Limb (tissue), 2 donors: ENCODE measurements at regions not wholly inside any gene's neighbourhood (a gene's known extent, or its start where the extent isn't known, plus 50 kb on each side); places are given as distances from the start of the nearest gene placed in this dataset.

ENCODE experiments used
- DNase-seq, 2 donors: peaks; one replicate each; pipeline ENCODE4 v3.0.0-alpha.2; 2016; ENCODE audit errors: extremely low spot score in 2 of 2

DNA sequence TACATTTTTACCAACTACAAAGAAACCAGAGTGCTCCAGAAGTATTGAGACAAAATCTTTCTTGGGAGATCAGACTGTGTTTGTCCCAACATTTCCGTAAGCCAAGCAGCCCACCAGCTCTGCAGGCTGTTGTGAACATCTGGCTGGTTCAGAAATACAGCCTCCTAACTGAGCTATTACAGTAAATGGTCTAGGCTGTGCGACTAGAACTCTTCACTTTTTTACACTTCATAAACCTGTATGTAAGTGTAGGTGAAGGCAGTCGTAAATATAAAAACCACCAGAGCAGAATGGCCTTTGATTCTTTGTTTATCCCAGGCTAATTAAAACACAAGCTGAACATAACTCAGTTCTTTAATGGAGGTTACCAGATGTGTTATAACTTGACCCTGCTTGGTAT, 235.3 kb downstream of the ARRDC4 start:
- DNase-seq, result no peak

DNA sequence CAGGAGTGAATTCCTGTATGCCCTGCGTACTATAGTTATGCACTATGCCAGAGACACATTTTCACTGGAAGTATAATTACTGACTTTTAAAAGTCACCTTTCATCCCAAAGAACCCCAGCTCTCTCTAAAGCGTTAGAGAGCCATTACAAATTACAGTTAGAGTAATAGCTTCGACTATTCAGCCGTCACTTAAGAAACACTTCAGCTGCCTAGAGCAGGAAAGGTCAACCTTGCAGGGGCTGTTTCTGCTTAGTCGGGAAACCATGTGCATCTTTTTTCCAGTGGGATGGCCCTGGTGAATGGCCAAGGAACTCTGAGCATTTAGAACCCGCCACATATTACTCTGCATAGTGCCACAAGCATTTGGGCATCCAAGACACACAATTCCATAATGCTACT, 235.9 kb downstream of the ARRDC4 start:
- DNase-seq, result no peak

DNA sequence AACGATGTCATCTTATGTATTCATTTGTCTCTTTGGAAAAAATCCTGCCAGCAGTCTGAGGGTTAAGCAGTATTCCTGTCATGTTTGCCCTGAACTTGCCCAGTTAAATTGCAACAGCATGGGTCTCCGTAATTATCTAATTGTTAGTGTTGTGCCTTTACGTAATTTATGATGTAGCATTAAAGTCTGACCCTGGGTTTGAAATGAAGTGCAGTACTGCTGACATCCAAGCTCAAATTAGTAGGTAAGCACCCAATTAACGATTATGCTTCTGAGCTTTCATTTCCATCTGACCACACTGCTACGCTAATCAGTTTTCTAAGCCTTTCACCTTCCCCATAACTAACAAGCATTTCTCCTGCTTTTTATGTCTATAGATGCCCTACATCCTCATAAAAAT, 241.8 kb downstream of the ARRDC4 start:
- no peak for DNase-seq

DNA sequence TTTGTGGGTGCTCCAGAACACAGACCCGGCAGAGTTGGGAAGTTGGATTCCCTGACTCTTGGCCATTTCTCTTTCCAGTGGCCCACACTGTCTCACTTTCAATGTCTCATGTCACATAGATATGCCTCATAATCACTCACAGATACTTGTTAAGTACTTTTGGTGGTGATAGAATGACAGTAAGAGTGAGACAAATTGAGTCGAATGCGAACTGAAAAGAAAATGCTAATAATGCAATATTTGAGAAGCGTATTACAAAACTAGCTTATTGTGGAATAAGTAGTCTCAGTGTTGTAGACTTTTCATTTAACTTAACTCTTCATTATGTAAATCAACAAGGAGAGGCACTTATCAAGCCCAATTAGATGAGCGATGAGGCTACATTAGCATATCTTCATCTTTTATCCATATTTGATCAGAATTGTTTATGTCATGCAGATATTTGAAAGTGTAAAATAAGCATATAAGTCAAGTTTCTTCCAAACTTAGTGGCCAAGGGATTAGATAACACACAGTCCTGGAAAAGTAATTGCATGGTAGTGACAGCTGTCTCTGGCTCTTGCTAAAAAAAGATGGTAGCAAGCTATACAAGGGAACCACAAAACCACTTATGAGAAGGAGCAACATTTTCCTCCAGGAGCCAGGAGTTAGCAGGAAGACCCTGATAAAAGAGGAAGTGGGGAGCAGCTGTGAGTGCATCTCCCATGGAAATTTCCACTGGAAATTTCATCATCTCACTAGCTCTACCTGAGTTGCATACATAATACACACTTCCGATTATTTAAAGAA, 243.6 kb downstream of the ARRDC4 start:
- no peak for DNase-seq

DNA sequence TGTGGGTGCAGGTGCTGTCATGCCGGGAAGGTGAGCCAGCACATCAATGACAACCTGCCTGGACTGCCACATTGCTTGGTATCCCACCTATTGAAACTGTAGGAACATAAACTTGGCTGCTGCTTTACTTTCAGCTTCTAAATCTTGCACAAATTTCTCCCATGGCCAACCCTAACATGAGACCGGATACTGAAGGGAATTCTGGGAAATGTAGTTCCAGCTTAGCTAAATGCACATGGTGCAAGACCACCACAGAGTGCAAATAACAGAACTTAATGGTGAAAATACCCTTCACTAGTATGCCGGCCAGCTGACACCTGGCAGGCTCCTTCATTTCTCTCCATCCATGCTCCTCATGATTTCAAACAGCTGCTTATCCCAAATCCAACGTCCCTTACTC, 247.4 kb downstream of the ARRDC4 start:
- no peak for DNase-seq

DNA sequence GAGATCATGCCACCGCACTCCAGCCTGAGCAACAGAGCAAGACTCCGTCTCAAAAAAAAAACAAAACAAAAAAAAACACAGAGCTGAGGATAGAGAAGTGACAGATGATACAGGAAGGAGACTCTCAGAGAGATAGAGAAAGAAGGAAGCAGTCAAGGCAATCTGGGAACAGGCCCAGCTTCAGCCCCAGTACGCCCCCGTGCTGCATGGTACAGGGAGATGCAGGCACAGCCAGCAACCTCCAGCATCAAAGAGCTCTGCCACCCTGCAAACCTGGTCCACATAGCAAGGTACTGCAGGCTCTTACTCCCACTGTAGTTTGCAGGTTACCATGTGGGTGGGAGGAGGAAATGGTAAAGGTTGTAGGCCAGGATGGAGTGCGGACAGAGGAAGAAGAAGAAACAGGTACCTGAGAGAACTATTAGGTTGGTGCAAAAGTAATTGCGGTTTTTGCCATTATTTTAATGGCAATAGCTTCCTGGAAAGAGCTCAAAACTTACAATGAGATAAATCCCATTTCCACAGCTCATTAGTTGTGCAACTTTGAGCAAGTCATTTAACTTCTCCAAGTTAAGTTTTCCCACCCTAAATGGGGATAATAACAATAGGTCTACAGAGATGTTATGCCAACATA, 253.0 kb downstream of the ARRDC4 start:
- no peak for DNase-seq

DNA sequence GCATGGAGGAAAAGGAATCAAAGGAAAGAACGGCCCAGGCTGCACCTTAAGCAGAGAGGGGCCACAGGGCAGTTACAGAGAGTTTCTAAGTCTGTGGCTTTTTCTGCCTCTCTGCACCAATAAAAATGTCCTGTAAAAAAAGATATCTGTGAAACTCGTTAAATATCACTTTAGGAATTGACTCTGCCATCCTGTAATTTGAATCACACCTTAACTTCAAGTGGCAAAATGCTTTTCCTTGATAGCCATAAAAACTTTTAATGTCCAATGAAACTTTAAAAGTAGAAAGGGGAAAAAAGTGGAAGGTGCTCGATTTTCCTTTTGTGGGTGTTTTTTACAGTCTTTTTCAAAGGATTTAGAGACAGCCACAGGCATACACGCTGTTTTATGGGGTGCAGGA, 255.7 kb downstream of the ARRDC4 start:
- DNase-seq, result no peak

DNA sequence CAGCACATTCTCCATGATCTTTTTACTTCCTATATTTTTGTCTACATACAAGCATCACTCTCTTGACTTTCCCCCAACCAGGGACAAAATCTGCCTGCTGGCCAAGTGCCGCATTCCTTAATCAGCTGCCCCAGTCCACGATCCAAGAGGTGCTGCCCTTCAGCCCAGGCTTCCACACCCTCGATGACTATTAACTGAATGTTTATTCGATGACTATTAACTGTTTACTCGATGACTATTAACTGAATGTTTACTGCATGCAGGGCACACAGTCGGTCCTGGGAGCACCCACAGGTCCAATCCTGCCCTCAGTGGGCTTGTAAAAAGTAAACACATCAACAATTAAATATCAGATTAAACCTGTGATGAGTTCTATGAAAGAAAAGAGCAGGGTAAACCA, 256.9 kb downstream of the ARRDC4 start:
- DNase-seq, result no peak

DNA sequence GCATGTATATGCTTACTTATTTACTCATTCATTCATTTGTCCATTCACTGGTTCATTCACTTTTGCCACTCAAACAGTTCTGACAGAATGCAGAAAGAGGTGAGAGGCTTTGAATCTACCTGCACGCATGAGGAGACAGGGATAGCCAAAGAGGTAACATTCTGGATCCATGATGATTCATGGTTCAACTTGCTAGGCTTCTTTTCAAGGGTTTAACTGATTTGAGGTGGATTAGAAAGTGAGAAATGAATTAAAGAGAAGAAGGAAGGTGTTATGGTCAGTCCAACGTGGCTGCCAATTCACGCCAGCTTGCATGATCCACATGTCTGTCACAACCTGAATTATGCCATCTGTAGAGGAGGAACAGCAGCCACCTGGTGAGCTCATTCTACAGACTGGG, 260.6 kb downstream of the ARRDC4 start:
- DNase-seq, result no peak

DNA sequence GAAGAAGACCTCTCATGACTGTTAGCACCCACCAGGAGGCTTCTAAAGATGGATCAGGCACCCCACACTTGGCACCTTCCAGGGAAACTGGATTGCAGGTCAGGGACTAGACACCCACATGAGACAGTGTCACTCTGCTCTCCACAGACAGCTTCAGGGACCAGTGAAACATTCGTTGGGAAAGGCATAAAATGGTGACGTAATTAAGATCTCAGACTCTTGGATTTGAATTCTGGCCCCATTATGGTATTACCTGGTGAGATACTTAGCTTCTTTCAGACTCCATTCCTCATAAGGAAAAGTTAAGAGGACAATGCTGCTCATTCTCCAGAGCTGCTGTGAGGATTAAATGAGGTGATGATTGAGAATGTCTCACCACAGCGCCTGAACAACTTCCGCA, 261.1 kb downstream of the ARRDC4 start:
- DNase-seq, result no peak

DNA sequence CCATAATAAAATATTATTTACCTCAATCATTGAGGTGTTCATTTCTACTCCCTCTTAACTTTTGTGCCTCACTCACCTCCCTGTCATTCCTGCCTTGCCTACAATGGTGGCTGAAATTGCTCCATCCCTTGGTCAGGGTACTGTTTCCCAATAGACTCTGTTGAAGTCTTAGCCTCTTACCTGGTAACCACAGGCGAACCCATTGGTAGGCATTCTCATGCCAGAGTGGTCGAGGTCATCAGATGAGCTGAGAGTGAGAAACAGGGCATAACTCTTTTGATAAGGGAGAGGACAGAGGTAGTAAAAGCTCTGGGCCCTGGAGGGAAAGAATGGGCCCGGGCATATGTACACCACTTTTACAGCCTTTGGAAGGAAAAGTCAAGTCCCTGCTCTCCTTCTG, 265.6 kb downstream of the ARRDC4 start:
- no peak for DNase-seq

DNA sequence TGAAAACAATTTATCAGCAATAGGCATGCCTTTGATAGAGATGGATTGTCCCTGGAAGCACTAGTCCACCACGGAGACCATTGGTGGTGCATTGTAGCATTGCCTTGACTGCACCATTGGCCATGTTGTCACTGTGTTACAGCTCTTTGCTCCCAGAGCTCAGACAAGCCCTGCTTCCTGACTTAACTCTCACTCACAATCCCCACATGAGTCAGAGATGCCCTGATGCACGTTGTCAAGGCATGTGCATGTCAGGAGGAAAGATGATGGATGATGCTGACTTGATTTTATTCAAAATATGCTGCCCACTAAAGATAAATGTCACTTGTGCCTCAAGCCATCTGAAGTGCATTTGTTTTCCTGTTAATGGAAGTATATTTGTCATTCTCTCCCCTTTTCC, 266.1 kb downstream of the ARRDC4 start:
- no peak for DNase-seq

DNA sequence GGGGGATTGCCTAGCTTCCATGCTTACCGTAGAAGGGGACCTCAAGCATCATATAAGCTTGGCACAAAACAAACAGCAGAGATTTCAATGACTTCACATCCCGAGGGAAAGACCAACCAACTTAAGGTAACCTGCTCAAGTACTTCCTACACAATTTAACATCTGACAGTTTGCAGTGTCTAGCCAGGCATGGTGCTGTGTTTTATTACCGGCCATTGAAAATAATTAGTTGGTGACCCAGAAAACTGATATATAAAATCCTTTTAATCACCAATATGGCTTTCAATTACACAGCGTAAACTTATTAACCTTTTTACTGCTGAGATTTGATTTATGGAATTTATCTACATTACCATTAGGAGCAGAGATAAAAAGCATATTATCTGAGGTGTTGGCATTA, 268.3 kb downstream of the ARRDC4 start:
- DNase-seq, result no peak

DNA sequence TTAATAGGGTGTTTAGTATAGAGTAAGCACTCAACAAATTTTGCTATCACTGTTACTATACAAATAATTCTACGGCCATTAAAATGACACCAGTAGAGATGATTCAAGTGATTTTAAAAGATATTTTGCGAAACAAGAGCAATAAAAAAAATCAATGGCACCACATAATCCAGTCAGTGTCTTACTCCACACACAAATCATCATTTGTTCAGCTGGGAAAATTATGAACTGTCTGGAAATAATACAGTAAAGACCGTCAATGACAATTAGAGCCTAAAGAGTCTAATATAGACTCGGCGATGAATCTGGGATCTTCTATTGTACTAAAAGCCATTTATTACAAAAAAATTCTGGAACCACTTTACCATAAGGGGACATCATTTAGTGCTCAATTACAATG, 270.5 kb downstream of the ARRDC4 start:
- no peak for DNase-seq

DNA sequence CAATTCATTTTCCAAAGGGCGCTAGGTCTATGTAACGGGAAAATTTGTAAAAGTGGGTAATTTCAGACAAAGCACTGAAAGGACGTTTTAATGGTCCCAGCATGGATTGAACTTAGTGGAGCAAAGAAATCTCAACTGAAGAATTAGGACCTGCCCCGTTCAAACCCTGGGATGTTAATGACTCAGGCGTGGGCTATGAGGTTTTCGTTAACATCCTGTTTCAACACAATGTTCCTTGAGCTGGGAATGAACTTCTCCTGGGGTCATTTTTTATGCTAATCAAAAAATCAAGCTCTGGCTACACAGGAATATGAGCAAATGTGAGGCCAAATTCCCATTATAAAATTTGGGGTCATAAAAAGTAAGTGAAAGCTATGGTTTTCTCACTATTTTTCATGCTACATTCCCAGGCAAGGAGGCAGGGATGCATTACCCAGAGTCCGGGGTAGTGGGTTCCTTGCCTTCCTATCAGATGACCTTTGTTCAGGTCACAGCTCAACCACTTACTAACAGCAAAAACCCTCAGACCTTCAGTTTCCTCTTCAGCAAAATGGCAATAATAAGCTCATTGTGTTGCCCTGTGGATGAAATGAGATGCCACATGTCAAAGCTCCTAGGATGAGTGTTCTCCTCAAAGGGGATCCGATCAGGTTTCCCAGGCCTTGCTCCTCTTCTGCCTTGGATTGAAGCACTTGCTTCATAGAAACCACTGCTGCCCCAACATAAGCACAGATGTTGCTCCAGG, 271.4 kb downstream of the ARRDC4 start:
- no peak for DNase-seq

DNA sequence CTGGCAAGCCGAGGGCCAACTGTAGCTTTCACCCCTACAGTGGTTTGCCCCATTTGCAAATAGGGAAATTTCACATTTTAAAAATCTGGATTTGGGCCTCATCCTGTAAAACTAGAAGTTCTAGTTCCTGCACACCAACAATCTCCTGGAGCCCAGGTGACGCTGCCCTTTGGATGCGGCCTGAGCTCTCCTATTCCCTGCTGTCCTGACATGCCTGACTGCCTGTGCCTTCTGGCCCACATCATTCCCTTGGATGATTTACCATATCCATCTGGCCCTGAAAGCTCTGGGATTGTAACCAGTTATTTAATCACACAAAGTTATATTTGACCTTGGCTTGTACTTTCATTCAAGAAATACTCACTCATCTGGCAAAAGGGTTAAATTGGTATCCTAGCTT, 272.3 kb downstream of the ARRDC4 start:
- no peak for DNase-seq

DNA sequence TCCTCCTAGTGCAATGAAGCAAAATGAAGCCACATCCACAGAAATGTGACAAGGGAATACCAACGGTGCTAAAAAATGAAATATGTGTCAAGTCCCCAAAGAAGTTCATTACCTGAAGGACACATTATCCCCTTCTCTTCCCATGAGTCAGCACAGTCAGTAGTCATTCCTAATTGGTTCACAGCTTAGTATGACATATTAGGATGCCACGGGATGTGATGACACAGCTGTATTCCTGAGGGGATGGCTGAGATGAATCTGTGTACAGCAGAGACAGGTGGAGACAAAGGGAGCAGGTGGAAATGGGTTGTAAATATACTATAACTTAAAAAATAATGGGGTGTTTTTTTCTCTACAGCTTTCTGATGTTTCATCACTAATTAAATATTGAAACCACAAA, 273.4 kb downstream of the ARRDC4 start:
- DNase-seq, result no peak

DNA sequence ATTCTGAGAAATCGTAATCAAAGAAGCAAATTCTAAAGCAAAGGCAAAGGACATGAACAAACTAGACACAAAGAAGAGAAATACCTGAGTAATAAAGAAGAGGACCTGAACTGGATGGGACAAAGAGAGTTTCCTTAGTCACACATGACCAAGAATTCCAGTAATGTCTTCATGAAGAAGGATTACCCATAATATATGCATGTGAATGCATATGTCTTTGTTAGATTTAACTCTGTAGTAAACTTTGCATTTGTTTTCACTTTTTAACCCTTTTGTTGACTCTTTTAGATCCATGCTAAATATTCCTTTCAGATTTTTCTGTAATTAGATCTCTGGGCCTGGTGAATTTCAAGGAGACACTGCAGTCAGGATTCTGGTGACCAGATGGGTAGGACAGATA, 279.8 kb downstream of the ARRDC4 start:
- DNase-seq, result no peak

DNA sequence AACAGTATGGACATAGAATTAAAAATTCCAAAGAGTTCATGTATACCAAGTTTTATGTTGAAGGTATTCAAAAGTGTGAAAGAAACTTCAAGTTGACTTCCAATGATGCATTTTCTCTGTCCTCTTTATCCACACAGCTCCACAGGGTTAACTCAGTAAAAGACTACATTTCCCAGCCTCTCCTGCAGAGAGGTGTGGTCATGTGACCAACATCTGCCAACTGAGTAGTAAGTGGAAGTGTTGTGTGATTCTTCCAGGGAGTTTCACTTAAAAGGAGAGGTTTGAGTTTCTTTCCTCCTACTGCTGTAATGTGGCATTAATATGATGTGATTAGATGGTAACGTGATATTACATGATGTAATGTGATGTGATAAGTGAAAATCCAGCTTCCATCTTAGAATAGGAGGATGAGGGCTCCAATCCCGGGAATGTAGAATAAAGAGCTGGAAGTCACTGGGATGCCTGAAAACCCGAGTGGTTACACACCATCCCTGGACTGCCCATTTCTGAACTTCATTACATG, 280.6 kb downstream of the ARRDC4 start:
- DNase-seq, result no peak

DNA sequence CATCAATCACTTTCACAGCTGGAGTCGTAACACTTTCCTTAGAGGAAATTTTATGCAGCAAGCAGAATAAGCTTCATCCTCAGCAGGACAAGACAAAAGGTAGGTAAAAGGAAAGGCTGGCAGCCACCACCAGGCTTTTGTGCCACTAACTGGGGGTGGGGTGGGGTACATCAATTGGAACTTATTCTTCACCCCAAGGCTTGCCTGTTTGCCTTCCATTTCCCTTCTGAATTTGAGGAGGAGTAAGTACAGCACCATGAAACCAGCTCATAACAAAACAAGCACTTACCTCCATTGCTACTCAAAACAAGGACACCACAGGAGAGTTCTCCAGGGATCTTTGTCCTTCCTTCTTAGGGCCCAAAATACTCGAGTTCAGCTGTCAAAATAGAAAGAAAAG, 296.8 kb downstream of the ARRDC4 start:
- DNase-seq, result no peak

DNA sequence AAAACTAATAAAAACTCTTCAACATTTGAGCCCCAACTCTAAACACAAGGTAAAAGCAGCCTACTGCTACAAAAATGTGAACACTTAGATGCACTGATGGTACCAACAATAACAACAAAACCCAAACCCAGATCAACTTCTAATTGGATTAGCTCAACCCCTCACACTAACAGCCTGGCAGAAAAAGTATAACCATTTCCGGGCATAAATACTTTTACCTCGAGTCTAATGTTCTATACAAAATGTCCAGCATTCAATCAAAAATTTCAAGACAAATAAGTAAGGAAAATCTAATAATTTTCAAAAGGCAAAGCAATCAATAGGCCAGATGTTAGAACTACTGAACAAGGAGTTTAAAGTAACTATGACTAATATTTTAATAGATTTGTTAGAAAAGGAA, 303.3 kb downstream of the ARRDC4 start:
- DNase-seq, result no peak

DNA sequence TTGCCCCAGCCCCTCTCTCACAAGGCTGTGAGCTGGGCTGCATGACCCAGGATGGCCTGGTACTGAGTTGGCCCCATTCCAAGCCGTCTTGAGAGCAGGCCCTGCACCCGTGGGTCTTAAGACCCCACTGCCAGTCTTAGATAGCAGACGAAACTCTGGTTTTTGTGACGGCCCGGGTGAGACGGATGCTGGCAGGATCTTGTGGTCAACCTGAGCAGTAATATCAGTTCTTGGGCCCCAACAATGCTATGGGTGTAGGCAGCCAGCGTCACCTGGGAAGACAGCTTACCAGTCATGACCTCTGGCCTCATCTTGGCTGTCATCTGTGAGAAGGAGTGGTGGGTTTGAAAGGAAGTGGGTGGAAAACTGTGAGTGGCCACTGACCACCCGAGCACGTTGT, 305.8 kb downstream of the ARRDC4 start:
- no peak for DNase-seq

DNA sequence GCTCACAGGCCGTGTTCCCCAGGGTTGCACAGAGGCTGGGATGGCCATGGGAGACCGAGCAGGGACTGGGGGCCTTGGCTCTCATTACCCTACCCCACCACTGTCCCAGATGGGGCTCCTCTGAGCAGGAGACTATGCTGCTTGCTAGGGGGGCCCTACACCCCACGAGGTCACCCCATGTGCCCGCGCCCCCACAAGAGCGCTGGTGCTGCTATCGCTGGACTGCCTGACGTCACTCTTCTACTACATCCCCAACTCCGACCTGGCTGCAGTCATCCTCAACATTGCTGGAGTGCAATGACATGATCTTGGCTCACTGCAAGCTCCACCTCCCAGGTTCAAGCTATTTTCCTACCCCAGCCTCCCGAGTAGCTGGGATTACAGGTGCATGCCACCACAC, 307.7 kb downstream of the ARRDC4 start:
- DNase-seq, result no peak
